GM23338 (cell line): ENCODE measurements at regions not wholly inside any gene's neighbourhood (a gene's known extent, or its start where the extent isn't known, plus 50 kb on each side); places are given as distances from the start of the nearest gene placed in this dataset.

Experiments used
- CREB1 ChIP-seq: fragments of 250-450 bp; sonication (Bioruptor Pico); IDR thresholded peaks from 2 replicates; pipeline ENCODE4 v1.5.0; 2020; ENCODE audit warnings: low read depth, mild to moderate bottlenecking, moderate library complexity
- EZH2 ChIP-seq: fragments of 200-600 bp; sonication (generic); IDR thresholded peaks from one replicate; pipeline ENCODE4 v1.8.0; 2017; ENCODE audit warnings: antibody characterized with exemption, mild to moderate bottlenecking, low read depth; ENCODE audit not compliant: unreplicated experiment
- EZH2phosphoT487 ChIP-seq: fragments of 200-600 bp; sonication (generic); IDR thresholded peaks from one replicate; pipeline ENCODE4 v1.8.1; 2018; ENCODE audit warnings: antibody characterized with exemption; ENCODE audit not compliant: unreplicated experiment
- JUNB ChIP-seq: IDR thresholded peaks from one replicate; pipeline ENCODE4 v1.6.1; 2016; ENCODE audit warnings: antibody characterized with exemption; ENCODE audit not compliant: unreplicated experiment
- NANOG ChIP-seq: IDR thresholded peaks from 2 replicates; pipeline ENCODE4 v1.6.1; 2016; ENCODE audit warnings: antibody characterized with exemption, borderline replicate concordance
- POLR2AphosphoS5 ChIP-seq: IDR thresholded peaks from 2 replicates; pipeline ENCODE4 v1.6.1; 2016; ENCODE audit warnings: antibody characterized with exemption, low read depth
- STAT1 ChIP-seq: IDR thresholded peaks from one replicate; pipeline ENCODE4 v1.6.1; 2016; ENCODE audit warnings: antibody characterized with exemption; ENCODE audit not compliant: unreplicated experiment
- ZNF331 ChIP-seq: fragments of 250-450 bp; sonication (Bioruptor Pico); IDR thresholded peaks from 2 replicates; pipeline ENCODE4 v1.5.0; 2020; ENCODE audit warnings: low read depth, mild to moderate bottlenecking, moderate library complexity
- TF ChIP-seq, protein P1 (sequence below), 2 experiments: fragments of 200-600 bp in 1 of 2; sonication (generic) in 1 of 2; conservative IDR thresholded peaks; 2 replicates each; pipeline versions ENCODE4 v1.5.1 to v1.6.1; 2016 to 2017; ENCODE audit warnings: antibody characterized with exemption in 2 of 2, low read depth in 2 of 2, mild to moderate bottlenecking in 2 of 2, moderate library complexity in 1 of 2
- TF ChIP-seq, protein P2 (sequence below): IDR thresholded peaks from one replicate; pipeline ENCODE4 v1.6.1; 2018; ENCODE audit warnings: antibody characterized with exemption; ENCODE audit not compliant: unreplicated experiment
- TF ChIP-seq, protein P3 (sequence below): IDR thresholded peaks from 2 replicates; pipeline ENCODE4 v1.6.1; 2016; ENCODE audit warnings: antibody characterized with exemption

DNA sequence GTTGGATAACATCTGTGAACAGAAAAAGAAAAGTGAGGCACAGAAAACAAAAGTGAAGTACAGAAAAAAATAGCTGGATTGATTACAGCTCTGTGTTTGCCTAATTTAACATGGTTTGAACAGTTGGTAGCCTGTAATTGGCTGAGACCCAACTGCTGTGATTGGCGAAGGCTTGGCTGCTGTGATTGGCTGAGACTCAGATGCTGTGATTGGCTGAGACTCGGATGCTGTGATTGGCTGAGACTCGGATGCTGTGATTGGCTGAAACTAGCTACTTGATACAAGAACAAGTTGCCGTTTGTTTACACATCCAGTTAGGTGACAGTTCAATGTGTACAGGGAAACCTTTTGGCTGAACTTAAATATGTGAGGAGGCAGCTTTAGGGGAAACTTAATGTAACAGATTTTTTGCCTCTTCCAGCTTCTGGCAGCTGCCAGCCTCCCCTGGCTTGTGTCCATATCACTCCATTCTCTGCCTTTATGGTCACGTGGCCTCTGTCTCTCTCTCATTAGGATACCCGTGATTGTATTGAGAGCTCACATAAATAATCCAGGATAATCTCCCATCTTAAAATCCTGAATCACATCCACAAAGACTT lies 223.4 kb upstream of the FOXA2 start:
- TF ChIP-seq JUNB: no peak
- no peak for TF ChIP-seq CREB1
- TF ChIP-seq, protein P1, sequence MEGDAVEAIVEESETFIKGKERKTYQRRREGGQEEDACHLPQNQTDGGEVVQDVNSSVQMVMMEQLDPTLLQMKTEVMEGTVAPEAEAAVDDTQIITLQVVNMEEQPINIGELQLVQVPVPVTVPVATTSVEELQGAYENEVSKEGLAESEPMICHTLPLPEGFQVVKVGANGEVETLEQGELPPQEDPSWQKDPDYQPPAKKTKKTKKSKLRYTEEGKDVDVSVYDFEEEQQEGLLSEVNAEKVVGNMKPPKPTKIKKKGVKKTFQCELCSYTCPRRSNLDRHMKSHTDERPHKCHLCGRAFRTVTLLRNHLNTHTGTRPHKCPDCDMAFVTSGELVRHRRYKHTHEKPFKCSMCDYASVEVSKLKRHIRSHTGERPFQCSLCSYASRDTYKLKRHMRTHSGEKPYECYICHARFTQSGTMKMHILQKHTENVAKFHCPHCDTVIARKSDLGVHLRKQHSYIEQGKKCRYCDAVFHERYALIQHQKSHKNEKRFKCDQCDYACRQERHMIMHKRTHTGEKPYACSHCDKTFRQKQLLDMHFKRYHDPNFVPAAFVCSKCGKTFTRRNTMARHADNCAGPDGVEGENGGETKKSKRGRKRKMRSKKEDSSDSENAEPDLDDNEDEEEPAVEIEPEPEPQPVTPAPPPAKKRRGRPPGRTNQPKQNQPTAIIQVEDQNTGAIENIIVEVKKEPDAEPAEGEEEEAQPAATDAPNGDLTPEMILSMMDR (conservative IDR thresholded peaks at IDR 0.05; ENCODE audit: low read depth in 2 of 2): no peak
- TF ChIP-seq, protein P2, sequence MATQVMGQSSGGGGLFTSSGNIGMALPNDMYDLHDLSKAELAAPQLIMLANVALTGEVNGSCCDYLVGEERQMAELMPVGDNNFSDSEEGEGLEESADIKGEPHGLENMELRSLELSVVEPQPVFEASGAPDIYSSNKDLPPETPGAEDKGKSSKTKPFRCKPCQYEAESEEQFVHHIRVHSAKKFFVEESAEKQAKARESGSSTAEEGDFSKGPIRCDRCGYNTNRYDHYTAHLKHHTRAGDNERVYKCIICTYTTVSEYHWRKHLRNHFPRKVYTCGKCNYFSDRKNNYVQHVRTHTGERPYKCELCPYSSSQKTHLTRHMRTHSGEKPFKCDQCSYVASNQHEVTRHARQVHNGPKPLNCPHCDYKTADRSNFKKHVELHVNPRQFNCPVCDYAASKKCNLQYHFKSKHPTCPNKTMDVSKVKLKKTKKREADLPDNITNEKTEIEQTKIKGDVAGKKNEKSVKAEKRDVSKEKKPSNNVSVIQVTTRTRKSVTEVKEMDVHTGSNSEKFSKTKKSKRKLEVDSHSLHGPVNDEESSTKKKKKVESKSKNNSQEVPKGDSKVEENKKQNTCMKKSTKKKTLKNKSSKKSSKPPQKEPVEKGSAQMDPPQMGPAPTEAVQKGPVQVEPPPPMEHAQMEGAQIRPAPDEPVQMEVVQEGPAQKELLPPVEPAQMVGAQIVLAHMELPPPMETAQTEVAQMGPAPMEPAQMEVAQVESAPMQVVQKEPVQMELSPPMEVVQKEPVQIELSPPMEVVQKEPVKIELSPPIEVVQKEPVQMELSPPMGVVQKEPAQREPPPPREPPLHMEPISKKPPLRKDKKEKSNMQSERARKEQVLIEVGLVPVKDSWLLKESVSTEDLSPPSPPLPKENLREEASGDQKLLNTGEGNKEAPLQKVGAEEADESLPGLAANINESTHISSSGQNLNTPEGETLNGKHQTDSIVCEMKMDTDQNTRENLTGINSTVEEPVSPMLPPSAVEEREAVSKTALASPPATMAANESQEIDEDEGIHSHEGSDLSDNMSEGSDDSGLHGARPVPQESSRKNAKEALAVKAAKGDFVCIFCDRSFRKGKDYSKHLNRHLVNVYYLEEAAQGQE: no peak
- no peak for TF ChIP-seq POLR2AphosphoS5
- no peak for TF ChIP-seq EZH2
- TF ChIP-seq EZH2phosphoT487: no peak
- TF ChIP-seq ZNF331: no peak
- TF ChIP-seq, protein P3, sequence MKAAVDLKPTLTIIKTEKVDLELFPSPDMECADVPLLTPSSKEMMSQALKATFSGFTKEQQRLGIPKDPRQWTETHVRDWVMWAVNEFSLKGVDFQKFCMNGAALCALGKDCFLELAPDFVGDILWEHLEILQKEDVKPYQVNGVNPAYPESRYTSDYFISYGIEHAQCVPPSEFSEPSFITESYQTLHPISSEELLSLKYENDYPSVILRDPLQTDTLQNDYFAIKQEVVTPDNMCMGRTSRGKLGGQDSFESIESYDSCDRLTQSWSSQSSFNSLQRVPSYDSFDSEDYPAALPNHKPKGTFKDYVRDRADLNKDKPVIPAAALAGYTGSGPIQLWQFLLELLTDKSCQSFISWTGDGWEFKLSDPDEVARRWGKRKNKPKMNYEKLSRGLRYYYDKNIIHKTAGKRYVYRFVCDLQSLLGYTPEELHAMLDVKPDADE: no peak
- no peak for TF ChIP-seq NANOG
- no peak for TF ChIP-seq STAT1
